HEK293 (cell line): ENCODE measurements at regions not wholly inside any gene's neighbourhood (a gene's known extent, or its start where the extent isn't known, plus 50 kb on each side); places are given as distances from the start of the nearest gene placed in this dataset.

Experiments
- CTCF ChIA-PET: fragments of 350-600 bp; formaldehyde crosslinking; extraction: SDS; loops from one replicate; lab custom pipeline; 2021; ENCODE audit warnings: antibody characterized with exemption; lab: Yijun Ruan, JAX
- POLR2A ChIA-PET: fragments of 300-600 bp; formaldehyde crosslinking; extraction: SDS; loops from one replicate; lab custom pipeline; 2020; ENCODE audit warnings: antibody characterized with exemption, inconsistent platforms; lab: Yijun Ruan, JAX
- H3K27ac ChIP-seq: fragments of 200-500 bp; sonication (Bioruptor generic); 2 replicates; pipeline ENCODE4 v1.5.1; 2014; ENCODE audit warnings: low read depth, low read length, control low read depth, inconsistent platforms; ENCODE audit errors: extremely low read depth
- H3K36me3 ChIP-seq, 2 experiments: fragments of 200-500 bp in 1 of 2; sonication (Bioruptor generic) in 1 of 2; 1 replicate in 1 of 2; 2 replicates in 1 of 2; pipeline ENCODE4 v1.5.1; 2014 to 2017; ENCODE audit warnings: inconsistent platforms in 2 of 2, low read length in 2 of 2; ENCODE audit not compliant: control insufficient read depth in 2 of 2, insufficient read depth in 1 of 2
- H3K4me1 ChIP-seq: fragments of 200-500 bp; sonication (Bioruptor generic); 2 replicates; pipeline ENCODE4 v1.5.1; 2014; ENCODE audit warnings: mild to moderate bottlenecking, low read length, inconsistent platforms; ENCODE audit not compliant: control insufficient read depth, insufficient read depth
- H3K4me3 ChIP-seq: 2 replicates; pipeline ENCODE4 v1.5.1; 2011; ENCODE audit warnings: low read depth, mild to moderate bottlenecking, control low read depth, low read length, moderate library complexity
- H3K9me3 ChIP-seq: fragments of 200-500 bp; sonication (Bioruptor generic); 2 replicates; pipeline ENCODE4 v1.5.1; 2014; ENCODE audit warnings: low read depth, low read length, inconsistent platforms; ENCODE audit not compliant: control insufficient read depth, insufficient read depth
- GFI1B ChIP-seq: fragments of 450-650 bp; formaldehyde crosslinking; IDR thresholded peaks from 2 replicates; pipeline ENCODE4 v1.5.1; 2016; ENCODE audit warnings: missing biosample characterization, missing genetic modification characterization
- TCF7L2 ChIP-seq: IDR thresholded peaks from 2 replicates; pipeline ENCODE4 v1.6.1; 2011; ENCODE audit warnings: low read depth, mild to moderate bottlenecking, inconsistent platforms, low read length, moderate library complexity, borderline replicate concordance
- ZNF157 ChIP-seq: fragments of 450-650 bp; formaldehyde crosslinking; IDR thresholded peaks from 2 replicates; pipeline ENCODE4 v1.5.1; 2016; ENCODE audit warnings: missing biosample characterization, missing genetic modification characterization
- ZNF19 ChIP-seq: fragments of 450-650 bp; formaldehyde crosslinking; IDR thresholded peaks from 2 replicates; pipeline ENCODE4; 2016; ENCODE audit warnings: missing biosample characterization, missing genetic modification characterization, low read depth
- ZNF324 ChIP-seq: fragments of 450-650 bp; formaldehyde crosslinking; IDR thresholded peaks from 2 replicates; pipeline ENCODE4 v1.5.1; 2016; ENCODE audit warnings: missing biosample characterization, missing genetic modification characterization
- ZNF366 ChIP-seq: fragments of 450-650 bp; formaldehyde crosslinking; conservative IDR thresholded peaks from 2 replicates; pipeline ENCODE4 v1.5.1; 2016; ENCODE audit warnings: missing biosample characterization, missing genetic modification characterization
- ZNF394 ChIP-seq: fragments of 450-650 bp; formaldehyde crosslinking; IDR thresholded peaks from 2 replicates; pipeline ENCODE4 v1.5.1; 2016; ENCODE audit warnings: missing biosample characterization, missing genetic modification characterization, mild to moderate bottlenecking, moderate library complexity, borderline replicate concordance
- ZNF426 ChIP-seq: fragments of 450-650 bp; formaldehyde crosslinking; IDR thresholded peaks from 2 replicates; pipeline ENCODE4 v1.5.1; 2017; ENCODE audit warnings: missing biosample characterization, missing genetic modification characterization, mild to moderate bottlenecking, inconsistent platforms, moderate library complexity
- ZNF473 ChIP-seq: fragments of 450-650 bp; formaldehyde crosslinking; IDR thresholded peaks from 2 replicates; pipeline ENCODE4 v1.5.1; 2017; ENCODE audit warnings: missing biosample characterization, missing genetic modification characterization
- ZNF501 ChIP-seq: fragments of 450-650 bp; formaldehyde crosslinking; IDR thresholded peaks from 2 replicates; pipeline ENCODE4 v1.5.1; 2016; ENCODE audit warnings: missing biosample characterization, missing genetic modification characterization
- ZNF514 ChIP-seq: fragments of 450-650 bp; formaldehyde crosslinking; IDR thresholded peaks from 2 replicates; pipeline ENCODE4 v1.5.1; 2016; ENCODE audit warnings: missing biosample characterization, missing genetic modification characterization
- ZNF529 ChIP-seq: fragments of 450-650 bp; formaldehyde crosslinking; IDR thresholded peaks from 2 replicates; pipeline ENCODE4 v1.5.1; 2017; ENCODE audit warnings: missing genetic modification characterization, missing biosample characterization; ENCODE audit not compliant: insufficient replicate concordance
- ZNF658 ChIP-seq: fragments of 450-650 bp; formaldehyde crosslinking; IDR thresholded peaks from 2 replicates; pipeline ENCODE4; 2016; ENCODE audit warnings: missing biosample characterization, missing genetic modification characterization
- ZNF660 ChIP-seq: fragments of 450-650 bp; IDR thresholded peaks from 2 replicates; pipeline ENCODE4 v1.5.1; 2018; ENCODE audit warnings: missing biosample characterization, mild to moderate bottlenecking, missing genetic modification characterization
- ZNF677 ChIP-seq: fragments of 450-650 bp; IDR thresholded peaks from 2 replicates; pipeline ENCODE4 v1.5.0; 2018; ENCODE audit warnings: missing biosample characterization, mild to moderate bottlenecking, missing genetic modification characterization, moderate library complexity
- ZNF776 ChIP-seq: fragments of 450-650 bp; formaldehyde crosslinking; IDR thresholded peaks from 2 replicates; pipeline ENCODE4 v1.5.0; 2017; ENCODE audit warnings: missing biosample characterization, missing genetic modification characterization, borderline replicate concordance
- TF ChIP-seq, protein P1 (sequence below): fragments of 450-650 bp; formaldehyde crosslinking; IDR thresholded peaks from 2 replicates; pipeline ENCODE4 v1.5.1; 2016; ENCODE audit warnings: missing biosample characterization, missing genetic modification characterization
- TF ChIP-seq, protein P2 (sequence below): fragments of 450-650 bp; formaldehyde crosslinking; IDR thresholded peaks from 2 replicates; pipeline ENCODE4 v1.5.1; 2017; ENCODE audit warnings: missing biosample characterization, missing genetic modification characterization
- TF ChIP-seq, protein P3 (sequence below): fragments of 450-650 bp; formaldehyde crosslinking; IDR thresholded peaks from 2 replicates; pipeline ENCODE4 v1.5.1; 2016; ENCODE audit warnings: missing biosample characterization, missing genetic modification characterization, borderline replicate concordance

DNA sequence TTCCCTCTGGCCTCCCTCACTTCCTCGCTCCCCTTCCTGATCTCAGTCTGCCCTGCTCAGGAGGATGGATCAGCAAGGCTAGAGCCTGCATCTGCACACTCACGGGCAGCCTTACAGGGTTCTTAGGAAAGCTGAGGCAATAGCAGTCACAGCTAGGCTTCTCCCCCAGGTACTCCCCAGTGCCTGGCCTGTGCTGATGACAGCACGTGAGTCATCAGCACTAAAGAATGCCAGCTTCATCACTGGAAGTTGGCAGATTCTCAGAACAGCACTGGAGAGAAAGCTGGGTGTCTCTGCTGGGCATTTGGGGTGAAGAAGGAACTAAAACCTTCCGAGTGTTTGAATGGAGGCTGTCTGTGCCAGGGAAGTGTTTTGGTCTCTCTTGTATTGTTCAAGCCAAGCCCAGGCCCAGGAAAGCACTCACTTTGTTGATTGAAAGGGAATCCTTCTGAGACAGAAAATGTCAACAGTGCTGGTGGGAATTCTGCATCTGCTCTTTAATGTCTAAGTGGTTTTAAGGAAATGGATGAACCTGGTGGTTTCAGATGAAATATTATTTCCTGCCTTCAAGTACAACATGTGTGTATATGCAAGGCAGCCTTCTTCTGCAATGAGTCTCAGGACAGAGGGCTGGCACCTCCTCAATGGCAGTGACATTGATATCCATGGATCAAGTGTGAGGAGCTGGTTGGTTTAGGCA lies 73.0 kb upstream of the SCOC start:
- H3K4me1 ChIP-seq = no peaks in the 10 kb centered on the region
- no peak overlapping the region for H3K4me3 ChIP-seq
- H3K36me3 ChIP-seq = no peaks in the 10 kb centered on the region
- no peak overlapping the region for H3K27ac ChIP-seq
- TF ChIP-seq ZNF426 (tag by site-specific recombination) = no peak
- TF ChIP-seq ZNF394 = peak; percentile 99
- TF ChIP-seq ZNF157 (tag by site-specific recombination) = no peak
- TF ChIP-seq, protein P1, sequence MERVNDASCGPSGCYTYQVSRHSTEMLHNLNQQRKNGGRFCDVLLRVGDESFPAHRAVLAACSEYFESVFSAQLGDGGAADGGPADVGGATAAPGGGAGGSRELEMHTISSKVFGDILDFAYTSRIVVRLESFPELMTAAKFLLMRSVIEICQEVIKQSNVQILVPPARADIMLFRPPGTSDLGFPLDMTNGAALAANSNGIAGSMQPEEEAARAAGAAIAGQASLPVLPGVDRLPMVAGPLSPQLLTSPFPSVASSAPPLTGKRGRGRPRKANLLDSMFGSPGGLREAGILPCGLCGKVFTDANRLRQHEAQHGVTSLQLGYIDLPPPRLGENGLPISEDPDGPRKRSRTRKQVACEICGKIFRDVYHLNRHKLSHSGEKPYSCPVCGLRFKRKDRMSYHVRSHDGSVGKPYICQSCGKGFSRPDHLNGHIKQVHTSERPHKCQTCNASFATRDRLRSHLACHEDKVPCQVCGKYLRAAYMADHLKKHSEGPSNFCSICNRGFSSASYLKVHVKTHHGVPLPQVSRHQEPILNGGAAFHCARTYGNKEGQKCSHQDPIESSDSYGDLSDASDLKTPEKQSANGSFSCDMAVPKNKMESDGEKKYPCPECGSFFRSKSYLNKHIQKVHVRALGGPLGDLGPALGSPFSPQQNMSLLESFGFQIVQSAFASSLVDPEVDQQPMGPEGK (tag by site-specific recombination) = peak; percentile 45; the same call in 1 of the 2 replicates
- TF ChIP-seq, protein P2, sequence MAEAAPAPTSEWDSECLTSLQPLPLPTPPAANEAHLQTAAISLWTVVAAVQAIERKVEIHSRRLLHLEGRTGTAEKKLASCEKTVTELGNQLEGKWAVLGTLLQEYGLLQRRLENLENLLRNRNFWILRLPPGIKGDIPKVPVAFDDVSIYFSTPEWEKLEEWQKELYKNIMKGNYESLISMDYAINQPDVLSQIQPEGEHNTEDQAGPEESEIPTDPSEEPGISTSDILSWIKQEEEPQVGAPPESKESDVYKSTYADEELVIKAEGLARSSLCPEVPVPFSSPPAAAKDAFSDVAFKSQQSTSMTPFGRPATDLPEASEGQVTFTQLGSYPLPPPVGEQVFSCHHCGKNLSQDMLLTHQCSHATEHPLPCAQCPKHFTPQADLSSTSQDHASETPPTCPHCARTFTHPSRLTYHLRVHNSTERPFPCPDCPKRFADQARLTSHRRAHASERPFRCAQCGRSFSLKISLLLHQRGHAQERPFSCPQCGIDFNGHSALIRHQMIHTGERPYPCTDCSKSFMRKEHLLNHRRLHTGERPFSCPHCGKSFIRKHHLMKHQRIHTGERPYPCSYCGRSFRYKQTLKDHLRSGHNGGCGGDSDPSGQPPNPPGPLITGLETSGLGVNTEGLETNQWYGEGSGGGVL (tag by site-specific recombination) = peak; percentile 50
- TF ChIP-seq ZNF324 (tag by site-specific recombination) = no peak
- no peak for TF ChIP-seq ZNF529 (tag by site-specific recombination)
- peak; percentile 31; the same call in 1 of the 2 replicates for TF ChIP-seq ZNF660 (tag by site-specific recombination)
- TF ChIP-seq ZNF501 = no peak
- TF ChIP-seq GFI1B (tag by site-specific recombination) = no peak
- no peak for TF ChIP-seq ZNF514 (tag by site-specific recombination)
- ChIA-PET POLR2A (no interaction called here), CTCF (interaction anchor here (0.9 kb wide), 1 partner anchor 20 kb away, joined by 3 read pairs; no protein-coding TSS in a partner anchor)
- no peaks in the 10 kb centered on the region for H3K9me3 ChIP-seq

DNA sequence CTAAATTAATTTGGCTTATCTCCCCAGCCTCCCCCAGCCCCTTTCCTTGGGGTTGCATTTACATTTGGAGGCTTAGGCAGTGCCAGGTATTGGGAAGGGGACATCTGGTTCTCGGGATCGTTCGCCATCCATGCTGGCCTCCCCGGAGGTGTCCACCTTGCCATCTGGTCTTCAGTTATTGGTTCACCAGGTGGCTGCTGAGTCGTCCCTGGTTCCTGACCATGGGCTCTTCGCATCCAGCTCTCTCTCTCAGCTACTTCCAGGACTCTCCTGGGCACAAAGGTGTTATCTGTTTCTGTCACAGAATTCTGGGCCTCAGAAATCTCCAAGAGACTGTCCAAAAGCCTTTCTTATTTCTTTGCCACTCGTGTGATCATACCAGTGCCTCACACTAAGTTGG lies 75.4 kb upstream of the SCOC start:
- H3K36me3 ChIP-seq = no peaks in the 10 kb centered on the region
- ChIA-PET CTCF (no interaction called here), POLR2A (no interaction called here)
- H3K9me3 ChIP-seq = no peaks in the 10 kb centered on the region
- TF ChIP-seq GFI1B (tag by site-specific recombination) (no peak), ZNF366 (no peak), ZNF776 (tag by site-specific recombination) (no peak), ZNF658 (tag by site-specific recombination) (no peak), TCF7L2 (no peak), ZNF677 (no peak), ZNF473 (tag by site-specific recombination) (no peak), ZNF19 (tag by site-specific recombination) (no peak)
- TF ChIP-seq, protein P3, sequence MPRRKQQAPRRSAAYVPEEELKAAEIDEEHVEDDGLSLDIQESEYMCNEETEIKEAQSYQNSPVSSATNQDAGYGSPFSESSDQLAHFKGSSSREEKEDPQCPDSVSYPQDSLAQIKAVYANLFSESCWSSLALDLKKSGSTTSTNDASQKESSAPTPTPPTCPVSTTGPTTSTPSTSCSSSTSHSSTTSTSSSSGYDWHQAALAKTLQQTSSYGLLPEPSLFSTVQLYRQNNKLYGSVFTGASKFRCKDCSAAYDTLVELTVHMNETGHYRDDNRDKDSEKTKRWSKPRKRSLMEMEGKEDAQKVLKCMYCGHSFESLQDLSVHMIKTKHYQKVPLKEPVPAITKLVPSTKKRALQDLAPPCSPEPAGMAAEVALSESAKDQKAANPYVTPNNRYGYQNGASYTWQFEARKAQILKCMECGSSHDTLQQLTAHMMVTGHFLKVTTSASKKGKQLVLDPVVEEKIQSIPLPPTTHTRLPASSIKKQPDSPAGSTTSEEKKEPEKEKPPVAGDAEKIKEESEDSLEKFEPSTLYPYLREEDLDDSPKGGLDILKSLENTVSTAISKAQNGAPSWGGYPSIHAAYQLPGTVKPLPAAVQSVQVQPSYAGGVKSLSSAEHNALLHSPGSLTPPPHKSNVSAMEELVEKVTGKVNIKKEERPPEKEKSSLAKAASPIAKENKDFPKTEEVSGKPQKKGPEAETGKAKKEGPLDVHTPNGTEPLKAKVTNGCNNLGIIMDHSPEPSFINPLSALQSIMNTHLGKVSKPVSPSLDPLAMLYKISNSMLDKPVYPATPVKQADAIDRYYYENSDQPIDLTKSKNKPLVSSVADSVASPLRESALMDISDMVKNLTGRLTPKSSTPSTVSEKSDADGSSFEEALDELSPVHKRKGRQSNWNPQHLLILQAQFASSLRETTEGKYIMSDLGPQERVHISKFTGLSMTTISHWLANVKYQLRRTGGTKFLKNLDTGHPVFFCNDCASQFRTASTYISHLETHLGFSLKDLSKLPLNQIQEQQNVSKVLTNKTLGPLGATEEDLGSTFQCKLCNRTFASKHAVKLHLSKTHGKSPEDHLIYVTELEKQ (tag by site-specific recombination) = no peak
- TF ChIP-seq, all 188 proteins: peak for 0
- Histone ChIP-seq H3K27ac (no peak overlapping the region), H3K4me1 (no peaks in the 10 kb centered on the region), H3K4me3 (no peak overlapping the region)
